DOHH2 (cell line): ENCODE measurements at regions not wholly inside any gene's neighbourhood (a gene's known extent, or its start where the extent isn't known, plus 50 kb on each side); places are given as distances from the start of the nearest gene placed in this dataset.

Source experiments
- CTCF ChIP-seq: fragments of 200-600 bp; sonication (generic); IDR thresholded peaks from one replicate; pipeline ENCODE4 v1.5.1; 2014; ENCODE audit warnings: antibody characterized with exemption, mild to moderate bottlenecking, low read depth, low read length; ENCODE audit not compliant: poor library complexity, severe bottlenecking
- EZH2phosphoT487 ChIP-seq: fragments of 200-600 bp; sonication (generic); IDR thresholded peaks from 2 replicates; pipeline ENCODE4 v1.6.1; 2017; ENCODE audit warnings: borderline replicate concordance, mild to moderate bottlenecking, antibody characterized with exemption, low read length, moderate library complexity, mixed read lengths

- TF ChIP-seq CTCF (no peak), EZH2phosphoT487 (no peak)
Observed at GRCh38 chr2:239545741-239546392, 145.0 kb upstream of the HDAC4 start.
